HepG2 (cell line): ENCODE measurements at regions not wholly inside any gene's neighbourhood (a gene's known extent, or its start where the extent isn't known, plus 50 kb on each side); places are given as distances from the start of the nearest gene placed in this dataset.

Source experiments
- AHDC1 ChIP-seq: sonication (generic); formaldehyde crosslinking; IDR thresholded peaks from 2 replicates; pipeline ENCODE4 v1.5.1; 2020; ENCODE audit warnings: mild to moderate bottlenecking, missing genetic modification reagents, borderline replicate concordance
- BRF2 ChIP-seq: sonication (generic); formaldehyde crosslinking; IDR thresholded peaks from 2 replicates; pipeline ENCODE4 v1.8.1; 2022; ENCODE audit warnings: mild to moderate bottlenecking, missing genetic modification reagents
- FIP1L1 ChIP-seq: fragments of 200-400 bp; formaldehyde crosslinking; IDR thresholded peaks from 2 replicates; pipeline ENCODE4 v1.6.1; 2018; ENCODE audit warnings: low read depth, mild to moderate bottlenecking, low read length, moderate library complexity, borderline replicate concordance; ENCODE audit not compliant: insufficient read depth
- GLMP ChIP-seq: sonication (generic); formaldehyde crosslinking; IDR thresholded peaks from 2 replicates; pipeline ENCODE4 v1.9.0; 2021; ENCODE audit warnings: missing genetic modification reagents, mild to moderate bottlenecking, borderline replicate concordance
- HDAC2 ChIP-seq: sonication (generic); formaldehyde crosslinking; IDR thresholded peaks from 2 replicates; pipeline ENCODE4 v1.4.0; 2020; ENCODE audit warnings: missing genetic modification reagents
- PLSCR1 ChIP-seq: sonication (generic); formaldehyde crosslinking; IDR thresholded peaks from 2 replicates; pipeline ENCODE4 v1.5.0; 2020; ENCODE audit warnings: missing genetic modification reagents, mild to moderate bottlenecking, borderline replicate concordance
- TFAP4 ChIP-seq: sonication (generic); IDR thresholded peaks from 2 replicates; pipeline ENCODE4 v1.6.1; 2016; ENCODE audit warnings: low read depth, borderline replicate concordance
- TFE3 ChIP-seq: IDR thresholded peaks from 2 replicates; pipeline ENCODE4 v1.6.1; 2016
- TP53 ChIP-seq: sonication (generic); formaldehyde crosslinking; conservative IDR thresholded peaks from 2 replicates; pipeline ENCODE4 v1.4.0; 2020; ENCODE audit warnings: missing genetic modification reagents
- TRIM22 ChIP-seq: fragments of 450-650 bp; IDR thresholded peaks from 2 replicates; pipeline ENCODE4 v1.6.1; 2017
- ZNF503 ChIP-seq: sonication (generic); formaldehyde crosslinking; IDR thresholded peaks from 2 replicates; pipeline ENCODE4 v1.4.0; 2020; ENCODE audit warnings: missing genetic modification reagents
- ZNF576 ChIP-seq: sonication (generic); formaldehyde crosslinking; IDR thresholded peaks from 2 replicates; pipeline ENCODE4 v1.4.0; 2020; ENCODE audit warnings: mild to moderate bottlenecking, missing genetic modification reagents

GRCh38 chr7:111650456-111650999 is 88.2 kb upstream of the IMMP2L start (continued):
- peak; percentile 99 for TF ChIP-seq AHDC1 (CRISPR knock-in tag)
- no peak for TF ChIP-seq PLSCR1 (CRISPR knock-in tag)
- TF ChIP-seq TFE3 (CRISPR knock-in tag): no peak
- no peak for TF ChIP-seq FIP1L1
- TF ChIP-seq TRIM22: no peak
- peak; percentile 62; the same call in 1 of the 2 replicates for TF ChIP-seq TFAP4
- TF ChIP-seq GLMP (CRISPR knock-in tag): no peak
- 0 out of 2 replicates have a peak, but pooled peaks have one; percentile 17 for TF ChIP-seq HDAC2 (CRISPR knock-in tag)
- no peak for TF ChIP-seq ZNF576 (CRISPR knock-in tag)
- no peak for TF ChIP-seq ZNF503 (CRISPR knock-in tag)
- TF ChIP-seq TP53: no peak
- TF ChIP-seq BRF2: no peak
